Stimulated activated CD4-positive, alpha-beta T cell treated with anti-CD3 and anti-CD28 coated beads, Interleukin-1b, Interleukin-23, amount 100 ng/mL, for 24 hours (primary cell): ENCODE measurements at regions not wholly inside any gene's neighbourhood (a gene's known extent, or its start where the extent isn't known, plus 50 kb on each side); places are given as distances from the start of the nearest gene placed in this dataset.
"Not testable (repeated sequence)": the region's sequence is repeated elsewhere in the genome, so short reads cannot be mapped to it uniquely, and the experiment has no call there.

Experiments
- DNase-seq, 4 experiments: peaks; one replicate each; pipeline ENCODE4 v3.0.0-alpha.2; 2020; ENCODE audit warnings: low read depth in 4 of 4, low spot score in 1 of 4

GRCh38 chr18:25503567-25504081, 151.7 kb upstream of the ZNF521 start:
- DNase-seq = no peak

- no peak for DNase-seq
Observed at GRCh38 chr18:25497151-25497794, 145.3 kb upstream of the ZNF521 start.

DNA sequence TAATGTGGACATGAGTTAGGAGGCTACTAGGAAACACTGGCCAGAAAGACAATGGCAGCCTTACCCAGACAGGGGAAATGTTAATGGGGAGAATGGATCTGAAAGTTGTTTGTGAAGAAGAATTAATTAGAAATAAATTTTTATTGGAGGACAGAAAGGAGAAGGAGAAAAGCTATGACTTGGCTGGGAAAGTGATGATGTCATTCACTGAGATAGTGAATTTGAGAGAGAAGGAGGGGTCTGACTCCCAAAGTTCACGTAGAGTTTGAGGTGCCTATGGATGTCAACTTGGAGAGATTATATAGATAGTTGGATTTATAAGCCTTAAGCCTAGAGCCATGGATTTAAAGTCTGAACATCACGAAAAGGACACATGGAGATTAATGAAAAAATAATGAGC, 144.6 kb upstream of the ZNF521 start:
- DNase-seq = no peak

DNA sequence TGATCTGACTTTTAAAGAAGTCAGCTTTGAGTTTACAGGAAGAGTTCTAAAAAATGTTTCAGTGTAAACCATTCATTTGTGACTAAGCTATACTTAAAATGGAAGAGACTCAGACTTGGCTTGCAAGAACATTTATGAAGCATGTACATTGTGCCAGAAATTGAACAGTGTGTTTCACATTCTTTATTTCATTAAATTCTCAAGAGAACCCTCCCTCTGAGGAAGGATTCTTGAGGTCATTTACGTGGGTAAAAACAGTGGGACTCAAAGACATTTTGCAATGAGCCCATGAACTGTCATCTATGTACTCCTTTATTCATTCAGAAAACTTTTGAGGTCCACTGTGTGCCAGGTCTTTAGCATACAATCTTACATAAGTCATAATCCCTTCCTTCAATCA, 143.6 kb upstream of the ZNF521 start:
- DNase-seq = no peak

- no peak for DNase-seq
Observed at GRCh38 chr18:25494888-25495287, 142.9 kb upstream of the ZNF521 start.

- no peak for DNase-seq
Observed at GRCh38 chr18:25493401-25493800, 141.4 kb upstream of the ZNF521 start.

GRCh38 chr18:25490316-25490715, 138.3 kb upstream of the ZNF521 start:
- no peak for DNase-seq

- DNase-seq = no peak
Observed at GRCh38 chr18:25473008-25473407, 121.0 kb upstream of the ZNF521 start.

- DNase-seq = not testable (repeated sequence)
Observed at GRCh38 chr18:25470756-25471524, 119.0 kb upstream of the ZNF521 start.

DNA sequence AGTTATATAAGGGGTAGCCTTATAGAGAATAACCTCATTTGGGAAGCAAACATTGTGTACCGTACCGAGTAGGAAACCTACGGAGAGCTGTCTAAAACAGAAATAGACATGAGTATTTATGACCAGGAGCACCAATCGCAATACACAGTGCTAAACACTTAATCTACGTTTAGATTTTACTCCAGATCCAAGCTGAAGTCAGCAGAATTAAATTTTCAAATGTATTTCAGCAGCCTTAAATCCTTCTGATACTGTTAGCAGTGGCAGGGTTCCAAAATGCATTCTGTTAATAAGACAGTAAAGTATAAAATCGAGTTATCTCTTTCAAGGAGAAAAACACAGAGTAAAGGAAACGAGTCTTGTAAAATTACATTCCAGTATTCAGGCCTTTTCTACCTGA, 118.1 kb upstream of the ZNF521 start:
- no peak for DNase-seq

DNA sequence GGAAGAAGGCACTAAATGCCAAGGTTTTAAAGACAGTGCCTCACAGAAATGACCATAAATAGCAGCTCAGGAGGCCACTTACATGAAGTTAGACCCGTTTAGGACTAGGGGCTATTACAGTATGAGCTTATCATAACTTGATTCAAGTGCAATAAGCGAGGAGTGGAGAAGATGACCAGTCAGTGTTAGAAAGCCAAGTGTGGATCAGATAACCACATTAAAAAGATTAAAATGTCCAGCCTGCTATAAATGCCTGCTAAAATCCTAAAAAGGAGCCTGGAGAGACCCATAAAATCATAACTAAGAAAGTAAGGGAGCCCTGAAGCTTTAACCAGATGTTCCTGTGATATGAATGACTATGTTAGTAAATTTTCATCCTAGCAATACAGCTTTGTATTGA, 117.5 kb upstream of the ZNF521 start:
- DNase-seq = no peak

DNA sequence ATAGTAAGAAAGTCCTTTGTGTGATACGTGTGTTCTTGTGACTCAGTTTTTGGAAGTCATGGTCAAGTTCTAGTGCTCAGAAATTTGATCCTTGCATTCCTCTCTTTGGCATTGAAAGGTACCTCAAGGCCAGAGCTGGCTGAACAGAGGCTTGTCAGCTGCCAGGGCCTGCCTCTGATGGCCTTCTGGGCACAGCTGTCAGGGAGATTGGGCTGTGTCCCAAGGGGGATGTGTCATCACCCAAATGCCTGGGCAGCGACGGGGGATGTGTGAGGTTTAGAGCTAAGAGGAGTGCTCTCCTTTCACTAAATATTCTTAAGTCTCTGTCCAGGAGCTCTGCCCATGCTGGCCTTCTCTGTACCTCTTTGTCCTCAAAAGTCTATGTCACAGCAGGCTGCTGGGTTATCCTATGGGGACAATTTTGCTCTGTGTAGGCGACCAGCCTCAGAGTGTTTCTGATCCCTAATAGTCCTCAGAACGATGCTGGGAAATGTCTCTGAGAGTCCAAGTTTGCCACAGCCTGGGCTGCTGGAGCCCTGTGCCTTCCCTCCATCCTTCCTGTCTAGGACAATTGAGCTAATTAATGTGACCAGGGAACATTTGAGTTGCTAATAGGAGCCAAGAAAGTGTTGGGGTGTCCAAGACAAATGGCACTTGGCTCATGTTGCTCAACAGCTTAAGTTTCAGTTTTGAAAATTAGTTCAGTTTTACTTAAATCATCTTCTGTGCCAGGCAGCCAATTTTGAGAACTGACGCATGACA, 115.4 kb upstream of the ZNF521 start:
- DNase-seq = no peak

DNA sequence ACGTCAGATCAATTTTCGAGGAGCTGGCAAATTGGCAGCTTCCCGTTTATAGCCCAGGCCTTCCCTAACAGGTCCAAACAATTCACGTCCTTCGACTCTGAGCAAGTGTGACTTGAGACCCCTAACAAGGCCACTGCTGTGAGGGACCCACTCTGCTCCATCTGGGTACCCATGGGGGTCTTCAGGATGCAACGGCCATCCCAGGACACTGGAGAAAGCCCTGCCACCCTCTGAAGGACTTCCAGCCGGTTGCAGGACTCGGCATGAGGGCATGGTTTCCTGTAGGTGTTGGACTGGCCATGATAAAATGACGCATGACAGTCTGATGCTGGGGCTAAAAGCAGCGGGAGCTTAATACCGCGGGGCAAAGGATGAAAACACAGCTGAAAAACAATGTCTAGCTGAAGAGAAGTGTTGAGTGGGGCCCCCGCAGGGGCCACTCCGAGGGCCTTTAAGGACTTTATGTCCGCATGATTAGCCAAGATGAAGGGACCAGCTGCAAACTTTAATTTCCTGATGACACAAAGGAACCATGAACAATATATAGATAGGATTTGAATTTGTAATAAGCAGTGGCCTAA, 113.3 kb upstream of the ZNF521 start:
- DNase-seq = no peak

- DNase-seq = no peak
Observed at GRCh38 chr18:25464227-25464626, 112.3 kb upstream of the ZNF521 start.

- DNase-seq = no peak
Observed at GRCh38 chr18:25463726-25464125, 111.8 kb upstream of the ZNF521 start.

DNA sequence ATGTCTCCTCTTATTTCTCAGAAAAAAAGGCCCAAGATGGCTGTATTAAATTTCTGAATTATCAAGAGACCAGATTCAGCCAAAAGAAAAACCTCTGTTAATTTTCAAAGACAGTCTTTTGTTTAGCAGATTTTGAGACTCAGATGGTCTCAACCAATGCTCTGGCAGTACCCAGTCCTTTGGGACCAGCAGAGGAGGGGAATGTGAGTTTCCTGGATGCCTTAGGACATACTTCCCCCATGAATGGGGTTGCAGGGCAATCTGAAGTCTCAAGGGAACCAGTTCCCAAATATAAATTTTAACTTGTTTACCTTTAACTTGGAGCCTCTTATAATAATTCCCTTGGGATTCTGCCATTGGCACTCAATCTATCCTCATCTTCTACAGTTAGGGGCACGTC, 107.8 kb upstream of the ZNF521 start:
- no peak for DNase-seq

- no peak for DNase-seq
Observed at GRCh38 chr18:25457601-25458000, 105.6 kb upstream of the ZNF521 start.

GRCh38 chr18:25457126-25457525, 105.2 kb upstream of the ZNF521 start:
- no peak for DNase-seq

- no peak for DNase-seq
Observed at GRCh38 chr18:25456334-25457010, 104.5 kb upstream of the ZNF521 start.

- no peak for DNase-seq
Observed at GRCh38 chr18:25455646-25456045, 103.7 kb upstream of the ZNF521 start.

DNA sequence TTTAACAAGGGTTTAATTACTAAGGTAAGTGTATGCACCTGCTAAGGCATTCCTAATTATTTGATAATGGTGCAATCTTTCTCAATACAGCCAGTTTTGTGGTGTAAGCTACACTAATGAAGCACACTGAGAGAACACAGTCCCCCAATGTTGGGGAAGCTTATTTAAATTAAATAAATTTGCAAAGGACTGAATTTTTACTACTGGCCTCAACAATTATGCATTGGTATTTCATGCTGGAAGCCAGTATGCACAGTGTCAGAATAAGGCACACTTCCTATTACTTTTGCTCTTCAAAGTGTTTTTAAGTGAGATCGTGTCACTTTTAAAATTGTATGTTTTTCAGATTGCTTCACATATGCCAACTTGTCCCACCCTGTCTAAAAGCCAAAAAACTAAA, 103.2 kb upstream of the ZNF521 start:
- DNase-seq = no peak
